Ascending aorta (tissue), 2 donors: ENCODE measurements at regions not wholly inside any gene's neighbourhood (a gene's known extent, or its start where the extent isn't known, plus 50 kb on each side); places are given as distances from the start of the nearest gene placed in this dataset.

Source experiments
- DNase-seq, 2 donors: peaks; one replicate each; pipeline ENCODE4 v3.0.0-alpha.2; 2019; ENCODE audit warnings: low spot score in 2 of 2
- H3K27ac ChIP-seq, 2 donors: fragments of 200-600 bp; sonication (generic); one replicate each; pipeline ENCODE4 v1.5.1; 2016 to 2017; ENCODE audit warnings: mild to moderate bottlenecking in 1 of 2
- H3K27me3 ChIP-seq: fragments of 200-600 bp; sonication (generic); one replicate; pipeline ENCODE4 v1.5.1; 2017
- H3K36me3 ChIP-seq, 2 donors: fragments of 200-600 bp; sonication (generic); one replicate each; pipeline ENCODE4 v1.5.1; 2016
- H3K4me1 ChIP-seq, 2 donors: fragments of 200-600 bp; sonication (generic); one replicate each; pipeline ENCODE4 v1.5.1; 2016 to 2017; ENCODE audit warnings: mild to moderate bottlenecking in 1 of 2
- H3K4me3 ChIP-seq, 2 donors: fragments of 200-600 bp; sonication (generic); one replicate each; pipeline ENCODE4 v1.5.1; 2016 to 2017; ENCODE audit warnings: mild to moderate bottlenecking in 1 of 2
- H3K9me3 ChIP-seq, 2 donors: fragments of 200-600 bp; sonication (generic); one replicate each; pipeline ENCODE4 v1.5.1; 2016
- CTCF ChIP-seq, 3 experiments: fragments of 200-600 bp in 2 of 3; fragments of 450-650 bp in 1 of 3; sonication (generic) in 2 of 3; IDR thresholded peaks; one replicate each; pipeline ENCODE4 v1.5.1; 2016 to 2019; ENCODE audit warnings: antibody characterized with exemption in 3 of 3, mild to moderate bottlenecking in 1 of 3, moderate library complexity in 1 of 3
- intact Hi-C: fragments of 100-400 bp; cut with DNase I; formaldehyde crosslinking; loops from one replicate; pipeline ENCODE4 v1.15.1; 2023

- no peak for TF ChIP-seq CTCF (IDR thresholded peaks at IDR 0.05)
- no peak for DNase-seq
- H3K27ac ChIP-seq = no peak overlapping the region
- H3K4me3 ChIP-seq = no peak overlapping the region
- no peaks in the 10 kb centered on the region for H3K36me3 ChIP-seq
- H3K4me1 ChIP-seq = no peaks in the 10 kb centered on the region
- H3K27me3 ChIP-seq = no peaks in the 10 kb centered on the region
- intact Hi-C loops = no loop called here
- no peaks in the 10 kb centered on the region for H3K9me3 ChIP-seq
These were observed 376.9 kb downstream of the CNTN6 start for GRCh38 chr3:1469687-1470086.

GRCh38 chr3:1477669-1478068 lies 384.8 kb downstream of the CNTN6 start:
- Histone ChIP-seq H3K9me3 (no peaks in the 10 kb centered on the region), H3K36me3 (no peaks in the 10 kb centered on the region), H3K4me1 (no peaks in the 10 kb centered on the region), H3K27ac (no peak overlapping the region), H3K4me3 (no peak overlapping the region), H3K27me3 (no peaks in the 10 kb centered on the region)
- no peak for TF ChIP-seq CTCF (IDR thresholded peaks at IDR 0.05)
- intact Hi-C loops = no loop called here
- no peak for DNase-seq

GRCh38 chr3:1495466-1495865 lies 402.6 kb downstream of the CNTN6 start:
- Histone ChIP-seq H3K36me3 (no peaks in the 10 kb centered on the region), H3K9me3 (no peaks in the 10 kb centered on the region), H3K4me1 (no peaks in the 10 kb centered on the region), H3K27ac (no peak overlapping the region), H3K27me3 (no peaks in the 10 kb centered on the region), H3K4me3 (no peak overlapping the region)
- TF ChIP-seq CTCF (IDR thresholded peaks at IDR 0.05) = no peak
- no peak for DNase-seq
- intact Hi-C loops = no loop called here

- intact Hi-C loops = no loop called here
- no peaks in the 10 kb centered on the region for H3K36me3 ChIP-seq
- no peak overlapping the region for H3K27ac ChIP-seq
- H3K4me3 ChIP-seq = no peak overlapping the region
- DNase-seq = no peak
- H3K4me1 ChIP-seq = no peaks in the 10 kb centered on the region
- H3K27me3 ChIP-seq = no peaks in the 10 kb centered on the region
- no peaks in the 10 kb centered on the region for H3K9me3 ChIP-seq
- no peak for TF ChIP-seq CTCF (IDR thresholded peaks at IDR 0.05)
These were observed 406.9 kb downstream of the CNTN6 start for GRCh38 chr3:1499694-1500093.

- H3K4me3 ChIP-seq = no peak overlapping the region
- no peak for TF ChIP-seq CTCF (IDR thresholded peaks at IDR 0.05)
- H3K27me3 ChIP-seq = no peaks in the 10 kb centered on the region
- H3K9me3 ChIP-seq = no peaks in the 10 kb centered on the region
- intact Hi-C loops = no loop called here
- no peaks in the 10 kb centered on the region for H3K36me3 ChIP-seq
- H3K27ac ChIP-seq = no peak overlapping the region
- no peaks in the 10 kb centered on the region for H3K4me1 ChIP-seq
- DNase-seq = no peak
These were observed 408.7 kb downstream of the CNTN6 start for GRCh38 chr3:1501406-1502115.

GRCh38 chr3:1506090-1506489 lies 413.3 kb downstream of the CNTN6 start:
- no peak for TF ChIP-seq CTCF (IDR thresholded peaks at IDR 0.05)
- no peak for DNase-seq
- intact Hi-C loops = no loop called here
- Histone ChIP-seq H3K4me1 (no peaks in the 10 kb centered on the region), H3K27me3 (no peaks in the 10 kb centered on the region), H3K27ac (no peak overlapping the region), H3K4me3 (no peak overlapping the region), H3K36me3 (no peaks in the 10 kb centered on the region), H3K9me3 (no peaks in the 10 kb centered on the region)
